Astrocyte of the hippocampus (primary cell): ENCODE measurements at regions not wholly inside any gene's neighbourhood (a gene's known extent, or its start where the extent isn't known, plus 50 kb on each side); places are given as distances from the start of the nearest gene placed in this dataset.

Source experiments
- DNase-seq: peaks from one replicate; pipeline ENCODE4 v3.0.0; 2011; ENCODE audit warnings: low read depth, low spot score

DNA sequence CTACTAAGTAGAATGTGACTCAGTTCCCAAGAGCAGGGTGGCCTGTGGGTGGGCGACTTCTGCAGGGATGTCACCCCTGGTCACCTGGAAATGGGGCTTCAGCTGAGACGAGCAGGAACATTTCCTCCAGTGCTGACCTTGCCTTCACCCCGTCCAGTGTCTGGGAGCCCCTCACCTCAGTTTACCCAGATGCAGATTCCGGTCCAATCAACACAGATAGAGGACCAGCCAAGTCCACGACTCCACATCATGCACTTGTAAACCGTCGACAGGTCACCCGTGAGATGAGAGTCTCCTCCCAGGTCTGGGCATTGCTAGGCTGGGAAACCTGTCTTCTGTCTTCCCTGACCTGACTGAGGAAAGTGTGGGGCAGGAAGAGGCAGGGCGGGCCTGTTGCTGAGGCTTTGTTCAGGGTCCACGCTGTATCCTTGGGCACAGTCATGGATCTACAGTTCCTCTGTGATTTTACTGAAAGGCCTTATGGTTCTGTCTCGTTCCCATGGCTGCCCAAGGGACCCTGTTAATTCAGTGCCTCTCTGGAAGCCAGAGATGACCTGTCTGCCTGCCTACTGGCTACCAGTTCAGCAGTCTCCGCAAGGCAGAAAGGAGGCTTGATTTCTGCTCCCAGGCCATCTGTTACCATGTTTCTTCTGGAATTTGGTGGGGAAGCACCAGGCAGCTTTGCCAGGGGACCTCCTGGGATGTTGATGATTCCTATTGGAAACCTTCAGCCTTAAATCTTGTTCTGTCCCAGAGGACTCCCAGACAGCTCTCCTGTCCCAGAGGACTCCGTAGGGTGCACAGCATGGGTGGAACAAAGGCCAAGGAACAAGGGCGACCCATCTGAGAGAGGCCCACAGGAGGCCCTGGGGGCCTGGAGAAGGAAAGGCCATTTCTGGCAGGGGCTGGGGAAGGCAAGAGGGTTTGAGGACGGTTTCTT lies 288.5 kb upstream of the RTL1 start:
- no peak for DNase-seq

DNA sequence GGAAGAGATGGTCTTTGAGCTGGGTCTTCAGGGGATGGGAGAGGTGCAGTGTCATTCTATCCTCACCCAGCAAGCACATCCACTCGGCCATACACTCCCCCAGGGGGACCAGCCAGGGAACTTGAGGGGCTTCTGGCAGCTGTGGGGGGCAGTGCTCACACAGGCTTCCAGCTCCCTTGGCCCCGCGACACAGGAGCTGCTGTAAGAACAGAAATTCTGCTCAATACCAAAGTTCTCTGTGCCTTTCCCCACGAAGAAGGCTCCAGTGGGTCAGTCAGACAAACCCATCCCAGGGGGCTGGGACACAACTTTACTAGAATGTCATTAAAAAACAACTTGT lies 289.1 kb upstream of the RTL1 start:
- DNase-seq, result no peak

- no peak for DNase-seq
Measured at GRCh38 chr14:101193106-101193844, 289.8 kb upstream of the RTL1 start.

GRCh38 chr14:101193845-101194372 lies 290.4 kb upstream of the RTL1 start:
- DNase-seq, result no peak

GRCh38 chr14:101194373-101195308 lies 291.1 kb upstream of the RTL1 start:
- no peak for DNase-seq

DNA sequence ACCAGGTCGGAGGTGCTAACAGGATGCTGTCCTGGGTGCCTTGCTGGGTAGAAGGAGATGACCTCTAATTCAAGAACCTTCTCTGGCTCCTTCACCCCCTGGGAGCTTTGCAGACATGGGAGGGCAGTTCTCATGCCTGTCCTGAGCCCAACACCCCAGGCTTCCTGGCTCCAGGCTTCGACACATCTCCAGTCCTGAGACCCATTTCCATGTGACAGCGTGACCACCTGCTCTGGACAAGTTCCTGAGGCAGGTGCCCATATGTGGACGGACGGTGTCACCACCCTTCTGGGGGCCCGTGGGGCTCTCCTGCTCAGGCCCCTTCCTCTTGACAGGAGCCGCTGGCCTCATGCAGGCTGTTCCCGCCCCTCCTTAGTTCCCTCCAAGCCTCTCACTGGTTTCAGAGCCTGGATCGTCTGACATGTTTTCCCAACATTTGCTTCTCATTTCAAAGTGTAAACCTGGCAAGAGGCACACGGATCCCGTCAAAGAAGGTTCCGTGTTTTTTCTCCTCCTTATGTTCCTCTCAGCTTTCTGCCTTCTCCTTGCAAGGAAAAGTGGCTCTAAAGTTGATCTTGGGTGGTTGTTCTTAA lies 291.9 kb upstream of the RTL1 start:
- DNase-seq, result no peak

DNA sequence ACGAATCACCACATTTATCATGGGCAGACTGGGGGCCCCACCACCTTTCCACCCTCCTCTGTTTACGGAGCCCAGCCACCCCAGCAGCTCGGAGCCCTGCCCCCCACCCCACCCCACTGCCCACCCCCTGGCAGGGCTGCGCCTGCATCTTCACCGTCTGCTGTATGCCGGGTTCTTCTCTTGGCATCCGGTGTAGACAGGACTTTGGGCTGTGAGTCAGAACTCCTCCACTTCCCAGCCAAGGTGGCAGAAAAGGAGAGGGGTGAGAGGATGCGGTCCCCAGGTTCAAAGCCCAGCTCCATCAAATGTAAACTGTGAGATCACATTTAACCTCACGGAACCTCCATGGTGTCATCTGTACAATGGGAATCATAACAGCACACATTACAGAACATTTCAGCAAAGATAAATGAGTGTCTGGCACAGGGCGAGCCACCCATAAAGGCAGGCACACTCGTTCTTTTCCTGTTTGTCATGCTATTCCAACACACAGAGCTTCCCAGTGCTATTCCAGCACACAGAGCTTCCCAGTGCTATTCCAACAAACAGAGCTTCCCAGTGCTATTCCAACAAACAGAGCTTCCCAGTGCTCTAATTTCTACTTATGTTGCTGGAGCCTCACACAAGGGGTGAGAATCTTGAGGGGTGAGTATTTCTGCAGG lies 292.7 kb upstream of the RTL1 start:
- DNase-seq, result no peak

- peak; percentile 18 for DNase-seq
Measured at GRCh38 chr14:101196795-101197590, 293.5 kb upstream of the RTL1 start.

GRCh38 chr14:101197595-101198397 lies 294.3 kb upstream of the RTL1 start:
- no peak for DNase-seq

GRCh38 chr14:101198398-101199027 lies 295.0 kb upstream of the RTL1 start:
- DNase-seq, result no peak

GRCh38 chr14:101199028-101199770 lies 295.7 kb upstream of the RTL1 start:
- no peak for DNase-seq

DNA sequence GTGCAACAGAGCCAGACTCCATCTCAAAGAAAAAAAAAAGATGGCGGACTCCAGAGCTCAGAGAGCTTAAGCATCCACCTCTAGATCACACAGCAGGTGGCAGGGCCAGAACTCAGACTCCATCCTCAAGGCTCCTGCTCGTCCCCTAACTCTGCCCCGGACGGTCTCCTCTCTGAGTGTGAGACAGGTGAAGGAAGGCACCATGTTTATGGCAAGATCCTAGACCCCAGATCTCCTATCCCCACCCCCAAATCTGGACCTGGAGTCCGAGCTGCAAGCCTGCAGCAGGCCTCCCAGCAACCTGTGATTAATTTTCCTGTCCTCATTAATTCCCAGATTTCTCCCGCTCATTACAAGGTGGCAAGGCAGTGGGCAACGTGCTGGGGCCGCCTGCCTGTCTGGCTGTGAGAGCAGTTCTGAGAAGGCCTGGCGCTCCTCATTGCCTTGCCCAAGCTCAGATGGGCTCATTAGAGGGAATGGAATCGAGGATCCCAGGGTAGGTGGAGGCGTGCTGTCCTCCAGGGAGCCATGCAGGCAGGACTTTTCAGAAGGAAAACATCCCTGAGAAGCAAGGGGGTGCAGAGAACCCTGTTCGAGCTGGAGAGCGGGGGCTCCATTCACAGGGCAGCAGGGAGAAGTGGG lies 296.6 kb upstream of the RTL1 start:
- no peak for DNase-seq

DNA sequence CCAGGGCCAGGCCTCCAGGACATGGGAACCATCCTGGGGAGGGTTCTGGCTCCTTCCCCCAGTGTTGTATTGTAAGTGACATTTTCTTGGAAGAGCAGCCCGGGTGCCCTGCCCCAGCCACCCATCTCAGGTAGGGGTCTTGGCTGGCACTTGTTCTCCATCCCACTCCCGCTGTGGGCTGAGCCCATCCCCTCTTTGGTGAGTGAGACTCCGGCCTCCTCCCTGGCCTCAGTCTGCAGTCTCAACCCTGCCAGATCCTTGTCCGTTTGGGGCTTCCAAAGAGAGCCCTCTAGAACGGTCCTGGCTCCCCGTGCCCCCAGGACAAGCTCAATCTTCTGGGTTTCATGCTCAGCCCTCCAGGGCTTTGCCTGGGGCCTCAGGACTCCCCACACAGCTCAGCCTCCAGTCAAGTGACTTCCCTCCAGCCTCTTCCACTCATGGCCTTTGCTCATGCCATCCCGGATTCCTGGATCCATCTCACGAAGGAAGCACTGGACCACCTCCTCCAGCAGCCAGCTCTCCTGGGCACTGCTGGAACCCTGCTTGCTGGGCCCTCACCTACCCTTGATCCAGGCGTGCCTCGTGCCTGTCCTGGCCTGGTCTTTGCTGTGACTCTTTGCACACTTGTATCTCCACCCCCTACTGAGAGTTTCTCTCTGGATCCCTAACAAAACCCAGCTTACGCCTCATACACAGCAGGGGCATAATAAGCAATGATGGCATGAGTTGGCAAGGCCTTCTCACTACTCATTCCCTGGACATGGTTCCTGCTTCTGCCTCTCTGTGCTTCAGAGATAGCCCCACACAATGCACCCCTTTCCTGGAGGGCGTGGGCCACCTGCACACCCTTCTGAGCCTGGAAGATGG lies 297.4 kb upstream of the RTL1 start:
- DNase-seq, result no peak

- no peak for DNase-seq
Measured at GRCh38 chr14:101201535-101202151, 298.1 kb upstream of the RTL1 start.

GRCh38 chr14:101202627-101203404 lies 299.3 kb upstream of the RTL1 start:
- no peak for DNase-seq
